DMS53 (cell line): ENCODE measurements at regions not wholly inside any gene's neighbourhood (a gene's known extent, or its start where the extent isn't known, plus 50 kb on each side); places are given as distances from the start of the nearest gene placed in this dataset.

Experiments
- DNase-seq: peaks from one replicate; lab custom pipeline; 2025; lab: John Stamatoyannopoulos, UW

DNA sequence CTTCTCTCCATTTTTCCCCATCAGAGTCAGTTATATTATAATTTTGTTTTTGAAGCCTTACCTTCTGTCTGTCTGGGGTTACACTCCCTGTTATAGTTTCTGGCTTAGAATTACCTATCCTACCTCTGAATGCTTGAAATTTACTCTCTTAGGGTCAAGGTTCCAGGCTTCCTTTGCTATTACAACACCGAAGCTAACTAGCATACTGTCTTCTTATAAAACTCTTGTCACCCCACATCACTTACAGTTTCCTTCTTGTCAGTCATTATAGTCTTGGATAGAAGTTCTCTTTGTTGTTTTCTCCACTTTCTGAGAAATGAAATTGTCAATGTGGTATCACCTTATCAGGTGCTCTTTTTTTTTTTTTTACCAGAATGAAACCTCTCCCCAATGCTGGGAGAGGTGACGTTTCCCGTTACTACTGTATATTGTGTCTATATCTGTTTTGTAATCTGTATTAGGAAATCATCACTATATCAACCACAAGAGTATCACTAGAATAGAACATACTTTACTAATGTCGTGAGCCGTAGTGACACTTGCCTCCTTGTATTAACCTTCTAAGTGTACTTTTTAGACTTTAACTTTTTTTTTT, 69.2 kb upstream of the PSMA6 start:
- no peak for DNase-seq

DNA sequence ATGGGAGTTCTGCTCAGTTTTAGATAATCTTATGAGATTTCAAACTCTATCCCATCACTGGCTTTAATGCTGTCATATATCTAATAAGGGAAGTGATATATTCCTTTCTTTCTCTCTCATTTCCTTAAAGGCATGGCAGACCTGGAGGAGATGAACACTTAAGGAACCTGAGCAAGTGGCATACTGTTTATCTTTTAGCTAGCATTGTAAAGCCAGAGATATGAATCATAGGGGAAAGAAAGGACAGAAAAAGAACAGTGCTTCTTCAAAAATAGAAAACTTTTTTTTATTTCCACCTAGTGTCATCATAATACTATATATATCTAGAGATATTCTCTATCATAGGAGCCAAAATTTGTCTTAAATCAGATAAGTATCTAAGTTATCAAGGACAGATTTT, 68.3 kb upstream of the PSMA6 start:
- DNase-seq: no peak

DNA sequence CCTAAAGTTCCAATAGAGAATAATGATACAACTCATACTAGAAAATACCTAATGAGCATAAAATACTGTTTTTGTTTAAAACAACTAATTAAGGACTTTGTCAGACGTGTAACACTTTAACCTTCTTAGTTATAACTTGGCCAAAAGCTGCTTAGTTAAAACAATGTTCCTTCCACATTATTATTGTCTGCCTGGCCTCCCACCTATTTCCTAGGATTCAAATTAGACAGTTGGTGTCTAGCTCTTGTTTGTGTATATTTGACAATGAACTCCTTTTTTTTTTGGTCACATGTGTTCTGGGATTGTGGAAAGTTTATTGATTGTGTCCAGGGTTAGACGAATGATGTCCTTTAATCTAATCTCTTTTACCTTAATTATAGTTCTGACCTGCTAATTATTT, 67.6 kb upstream of the PSMA6 start:
- DNase-seq: no peak

DNA sequence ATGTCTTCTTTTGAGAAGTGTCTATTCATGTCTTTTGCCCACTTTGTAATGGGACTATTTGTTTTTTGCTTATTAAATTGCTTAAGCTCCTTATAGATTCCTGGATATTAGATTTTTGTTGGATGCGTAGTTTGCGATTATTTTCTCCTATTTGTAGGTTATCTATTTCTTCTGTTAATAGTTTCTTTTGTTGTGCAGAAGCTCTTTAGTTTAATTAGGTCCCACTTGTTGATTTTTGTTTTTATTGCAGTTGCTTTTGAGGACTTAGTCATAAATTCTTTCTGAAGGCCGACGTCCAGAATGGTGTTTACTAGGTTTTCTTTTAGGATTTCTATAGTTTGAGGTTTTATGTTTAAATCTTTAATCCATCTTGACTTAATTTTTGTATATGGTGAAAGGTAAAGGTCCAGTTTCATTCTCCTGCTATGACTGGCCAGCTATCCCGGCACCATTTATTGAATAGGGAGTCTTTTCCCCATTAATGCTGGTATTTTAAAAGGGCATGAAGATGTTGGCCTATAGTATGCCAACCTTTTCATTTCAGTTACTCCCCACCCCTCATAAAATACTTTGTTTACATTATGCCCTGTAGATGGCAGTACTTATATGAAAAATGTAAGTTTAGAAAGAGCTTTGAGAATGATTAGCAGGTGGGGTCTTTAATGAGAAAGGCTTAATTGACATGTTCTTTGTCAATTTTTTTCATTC, 62.9 kb upstream of the PSMA6 start:
- DNase-seq: peak; percentile 30

GRCh38 chr14:35229792-35230089, 62.4 kb upstream of the PSMA6 start:
- no peak for DNase-seq

- DNase-seq: no peak
These were observed 60.9 kb upstream of the PSMA6 start for GRCh38 chr14:35231207-35231760.

GRCh38 chr14:35234012-35234805, 58.0 kb upstream of the PSMA6 start:
- DNase-seq: no peak

DNA sequence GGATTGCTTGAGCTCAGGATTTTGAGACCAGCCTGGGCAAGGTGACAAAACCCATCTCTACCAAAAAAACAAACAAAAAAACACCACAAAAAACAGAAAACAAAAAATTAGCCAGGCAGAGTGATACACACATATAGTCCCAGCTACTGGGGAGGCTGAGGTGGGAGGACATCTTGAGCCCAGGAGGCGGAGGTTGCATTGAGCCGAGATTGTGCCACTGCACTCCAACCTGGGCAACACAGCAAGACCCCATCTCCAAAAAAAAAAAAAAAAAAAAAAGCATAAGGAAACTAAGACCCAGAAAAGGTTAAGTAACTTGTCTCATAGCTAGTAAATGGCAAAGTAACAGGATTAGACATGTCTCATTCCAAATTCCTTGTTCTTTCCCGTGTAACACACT, 56.3 kb upstream of the PSMA6 start:
- DNase-seq: no peak

- no peak for DNase-seq
These were observed 55.4 kb upstream of the PSMA6 start for GRCh38 chr14:35236806-35237205.

DNA sequence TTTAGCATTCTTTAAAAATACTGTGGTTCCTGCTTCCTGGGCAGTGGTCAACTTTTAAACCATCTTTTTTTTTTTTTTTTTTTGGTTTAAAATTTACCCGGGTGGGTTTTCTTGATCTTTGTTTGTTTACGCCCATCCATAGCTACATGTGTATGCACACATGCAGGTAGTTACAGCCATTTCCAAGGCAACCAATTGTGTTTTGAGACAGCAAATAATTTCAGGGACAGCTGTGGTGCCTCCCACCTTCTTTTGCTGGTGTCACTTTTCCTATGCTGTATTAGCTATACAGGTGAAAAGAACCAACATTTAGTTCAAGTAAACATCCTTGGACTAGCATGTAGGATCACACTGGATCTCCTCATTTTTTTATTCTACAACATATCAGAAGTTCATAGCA, 52.0 kb upstream of the PSMA6 start:
- peak; percentile 38 for DNase-seq
